ENCODE measurements at regions not wholly inside any gene's neighbourhood (a gene's known extent, or its start where the extent isn't known, plus 50 kb on each side); places are given as distances from the start of the nearest gene placed in this dataset.

- POLR2A ChIA-PET, result no interaction called here
- ATAC-seq (no peak), DNase-seq (no peak)
- H3K4me3 Mint-ChIP-seq, result no peak overlapping the region
- CTCF ChIA-PET, result no interaction called here
- no peak overlapping the region for H3K27ac Mint-ChIP-seq
- H3K9me3 Mint-ChIP-seq (ENCODE audit: insufficient read depth), result no peaks in the 10 kb centered on the region
- no peaks in the 10 kb centered on the region for H3K27me3 Mint-ChIP-seq (ENCODE audit: low read depth)
- H3K36me3 Mint-ChIP-seq (ENCODE audit: low read depth), result no peaks in the 10 kb centered on the region
- no peaks in the 10 kb centered on the region for H3K4me1 Mint-ChIP-seq (ENCODE audit: low read depth)
These were observed 327.5 kb upstream of the SALL3 start for GRCh38 chr18:78652001-78652545.

DNA sequence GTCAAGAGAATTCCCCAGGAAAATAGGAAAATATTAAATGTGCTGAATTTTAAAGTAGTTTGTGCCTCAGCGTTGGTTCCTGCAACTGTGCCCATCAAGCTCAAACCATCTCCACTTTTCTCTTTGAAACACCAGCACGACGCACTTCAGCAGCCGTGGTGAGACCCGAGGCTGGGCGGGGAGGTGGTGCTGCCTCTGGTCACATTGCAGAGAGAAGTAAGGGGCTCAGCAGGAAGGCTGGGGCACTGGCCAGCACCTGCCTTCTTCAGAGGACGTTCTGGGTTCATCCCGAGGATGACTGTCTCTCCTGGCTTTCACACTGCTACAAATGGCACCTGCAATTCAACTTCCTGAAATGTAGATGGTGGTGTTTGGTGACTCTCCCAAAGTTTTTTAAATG, 323.7 kb upstream of the SALL3 start:
- no peak for DNase-seq
- no peaks in the 10 kb centered on the region for H3K4me1 Mint-ChIP-seq (ENCODE audit: low read depth)
- ChIA-PET POLR2A (no interaction called here), CTCF (no interaction called here)
- H3K4me3 Mint-ChIP-seq, result no peak overlapping the region
- no peak overlapping the region for H3K27ac Mint-ChIP-seq
- H3K36me3 Mint-ChIP-seq (ENCODE audit: low read depth), result no peaks in the 10 kb centered on the region
- no peak for ATAC-seq
- H3K27me3 Mint-ChIP-seq (ENCODE audit: low read depth), result no peaks in the 10 kb centered on the region
- H3K9me3 Mint-ChIP-seq (ENCODE audit: insufficient read depth), result no peaks in the 10 kb centered on the region

DNA sequence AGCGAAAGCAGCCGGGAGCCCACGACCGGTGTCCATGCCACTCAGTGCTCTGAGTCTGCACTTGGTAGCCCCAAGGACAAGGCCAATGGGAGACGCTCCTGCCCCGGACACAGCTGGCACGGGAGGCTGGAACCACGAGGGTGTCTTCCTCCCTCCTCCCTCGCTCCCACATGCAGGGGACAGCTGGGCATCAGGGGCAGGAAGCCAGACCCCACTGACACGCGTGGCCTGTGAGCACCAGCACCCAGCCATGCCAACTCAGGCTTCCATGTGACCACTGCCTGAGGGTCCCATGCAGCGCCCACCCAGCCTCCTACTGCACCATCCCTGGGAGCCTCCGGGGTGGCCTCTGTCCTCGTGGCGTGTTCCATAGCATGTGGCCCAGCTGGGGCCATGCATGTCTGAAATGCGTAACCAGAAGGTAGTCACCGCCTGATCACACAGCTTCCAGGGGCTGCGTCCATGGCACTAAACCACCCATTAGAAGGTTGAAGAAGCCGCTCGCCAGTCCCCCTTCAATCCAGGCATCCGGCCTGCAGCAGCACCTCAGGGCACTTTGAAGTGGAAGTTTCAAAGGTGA, 323.2 kb upstream of the SALL3 start:
- ChIA-PET POLR2A (no interaction called here), CTCF (no interaction called here)
- Mint-ChIP-seq H3K27ac (no peak overlapping the region), H3K4me3 (no peak overlapping the region), H3K27me3 (ENCODE audit: low read depth) (no peaks in the 10 kb centered on the region), H3K36me3 (ENCODE audit: low read depth) (no peaks in the 10 kb centered on the region), H3K9me3 (ENCODE audit: insufficient read depth) (no peaks in the 10 kb centered on the region), H3K4me1 (ENCODE audit: low read depth) (no peaks in the 10 kb centered on the region)
- ATAC-seq (no peak), DNase-seq (no peak)

DNA sequence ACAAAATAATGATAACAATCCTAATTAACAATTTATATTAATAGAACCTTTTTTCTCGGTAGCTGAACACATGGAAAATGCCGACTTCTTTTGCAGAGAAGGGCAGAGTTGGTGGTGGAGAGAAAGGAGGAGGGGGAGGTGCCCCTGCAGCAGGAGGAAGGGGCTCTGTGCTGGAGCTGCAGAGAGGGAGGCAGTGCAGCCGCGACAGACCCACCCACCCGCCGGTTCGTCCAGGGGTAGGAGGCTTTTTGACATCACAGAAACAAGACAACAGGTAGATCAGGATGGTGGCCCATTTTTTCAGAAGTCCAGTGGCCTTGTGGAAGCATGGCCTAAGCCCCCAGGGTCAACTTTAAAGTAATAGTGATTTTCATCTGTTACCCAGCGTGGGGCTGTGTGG, 321.1 kb upstream of the SALL3 start:
- Mint-ChIP-seq H3K4me3 (no peak overlapping the region), H3K4me1 (ENCODE audit: low read depth) (no peaks in the 10 kb centered on the region), H3K9me3 (ENCODE audit: insufficient read depth) (no peaks in the 10 kb centered on the region), H3K27ac (no peak overlapping the region), H3K36me3 (ENCODE audit: low read depth) (no peaks in the 10 kb centered on the region), H3K27me3 (ENCODE audit: low read depth) (no peaks in the 10 kb centered on the region)
- ATAC-seq, result no peak
- ChIA-PET POLR2A (no interaction called here), CTCF (no interaction called here)
- DNase-seq, result no peak

GRCh38 chr18:78659057-78659456, 320.6 kb upstream of the SALL3 start:
- H3K4me3 Mint-ChIP-seq, result no peak overlapping the region
- H3K27me3 Mint-ChIP-seq (ENCODE audit: low read depth), result no peaks in the 10 kb centered on the region
- CTCF ChIA-PET, result no interaction called here
- H3K36me3 Mint-ChIP-seq (ENCODE audit: low read depth), result no peaks in the 10 kb centered on the region
- no peak overlapping the region for H3K27ac Mint-ChIP-seq
- DNase-seq (no peak), ATAC-seq (no peak)
- no peaks in the 10 kb centered on the region for H3K9me3 Mint-ChIP-seq (ENCODE audit: insufficient read depth)
- H3K4me1 Mint-ChIP-seq (ENCODE audit: low read depth), result no peaks in the 10 kb centered on the region
- POLR2A ChIA-PET, result no interaction called here

GRCh38 chr18:78659748-78660147, 319.9 kb upstream of the SALL3 start:
- ChIA-PET POLR2A (no interaction called here), CTCF (no interaction called here)
- no peaks in the 10 kb centered on the region for H3K27me3 Mint-ChIP-seq (ENCODE audit: low read depth)
- H3K4me1 Mint-ChIP-seq (ENCODE audit: low read depth), result no peaks in the 10 kb centered on the region
- no peaks in the 10 kb centered on the region for H3K9me3 Mint-ChIP-seq (ENCODE audit: insufficient read depth)
- H3K36me3 Mint-ChIP-seq (ENCODE audit: low read depth), result no peaks in the 10 kb centered on the region
- H3K27ac Mint-ChIP-seq, result no peak overlapping the region
- H3K4me3 Mint-ChIP-seq, result no peak overlapping the region
- no peak for ATAC-seq
- peak; percentile 26 for DNase-seq

DNA sequence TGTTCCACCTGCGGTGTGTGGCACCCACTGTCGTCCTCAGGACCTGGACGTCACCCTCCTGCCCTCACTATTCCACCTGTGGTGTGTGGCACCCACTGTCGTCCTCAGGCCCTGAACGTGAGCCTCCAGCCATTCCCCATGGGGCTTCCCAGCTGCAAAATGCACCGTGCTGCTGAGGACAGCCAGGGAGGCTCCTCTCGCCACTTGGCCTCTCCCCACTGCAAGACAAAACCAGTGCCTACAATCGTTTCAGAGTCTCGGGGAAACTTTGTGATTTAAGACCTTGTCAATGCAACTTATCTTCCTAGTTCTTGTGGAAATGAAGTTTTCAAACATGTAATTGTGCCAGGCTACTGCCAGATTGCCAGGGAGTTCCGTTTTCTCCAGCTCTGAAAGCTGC, 319.3 kb upstream of the SALL3 start:
- Mint-ChIP-seq H3K27ac (no peak overlapping the region), H3K4me1 (ENCODE audit: low read depth) (no peaks in the 10 kb centered on the region), H3K27me3 (ENCODE audit: low read depth) (no peaks in the 10 kb centered on the region), H3K4me3 (no peak overlapping the region), H3K9me3 (ENCODE audit: insufficient read depth) (no peaks in the 10 kb centered on the region), H3K36me3 (ENCODE audit: low read depth) (no peaks in the 10 kb centered on the region)
- DNase-seq (no peak), ATAC-seq (no peak)
- ChIA-PET CTCF (no interaction called here), POLR2A (no interaction called here)

DNA sequence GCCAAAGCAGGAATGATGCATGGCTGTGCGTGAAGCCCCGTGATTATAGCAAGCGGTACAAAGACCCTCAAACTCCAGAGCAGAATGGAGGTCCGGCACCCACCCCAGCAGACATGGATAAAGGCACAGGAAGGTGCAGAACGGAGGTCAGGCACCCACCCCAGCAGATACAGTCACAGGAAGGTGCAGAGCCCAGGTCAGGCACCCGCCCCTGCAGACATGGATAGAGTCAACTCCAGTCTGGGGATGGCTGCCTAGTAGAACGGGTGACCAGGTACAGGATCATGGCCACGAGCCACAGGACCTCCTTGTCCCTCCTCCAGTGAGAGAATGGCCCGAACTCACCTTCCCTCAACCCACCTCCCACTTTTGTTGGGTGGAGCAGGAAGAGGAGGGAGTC, 318.3 kb upstream of the SALL3 start:
- CTCF ChIA-PET, result no interaction called here
- H3K9me3 Mint-ChIP-seq (ENCODE audit: insufficient read depth), result no peaks in the 10 kb centered on the region
- H3K4me3 Mint-ChIP-seq, result no peak overlapping the region
- DNase-seq, result no peak
- ATAC-seq, result no peak
- H3K4me1 Mint-ChIP-seq (ENCODE audit: low read depth), result no peaks in the 10 kb centered on the region
- no peak overlapping the region for H3K27ac Mint-ChIP-seq
- H3K36me3 Mint-ChIP-seq (ENCODE audit: low read depth), result no peaks in the 10 kb centered on the region
- POLR2A ChIA-PET, result no interaction called here
- H3K27me3 Mint-ChIP-seq (ENCODE audit: low read depth), result no peaks in the 10 kb centered on the region

- no peaks in the 10 kb centered on the region for H3K27me3 Mint-ChIP-seq (ENCODE audit: low read depth)
- no peak overlapping the region for H3K27ac Mint-ChIP-seq
- ATAC-seq (no peak), DNase-seq (no peak)
- ChIA-PET POLR2A (no interaction called here), CTCF (no interaction called here)
- H3K36me3 Mint-ChIP-seq (ENCODE audit: low read depth), result no peaks in the 10 kb centered on the region
- no peaks in the 10 kb centered on the region for H3K9me3 Mint-ChIP-seq (ENCODE audit: insufficient read depth)
- H3K4me3 Mint-ChIP-seq, result no peak overlapping the region
- H3K4me1 Mint-ChIP-seq (ENCODE audit: low read depth), result no peaks in the 10 kb centered on the region
These were observed 316.7 kb upstream of the SALL3 start for GRCh38 chr18:78662879-78663278.

DNA sequence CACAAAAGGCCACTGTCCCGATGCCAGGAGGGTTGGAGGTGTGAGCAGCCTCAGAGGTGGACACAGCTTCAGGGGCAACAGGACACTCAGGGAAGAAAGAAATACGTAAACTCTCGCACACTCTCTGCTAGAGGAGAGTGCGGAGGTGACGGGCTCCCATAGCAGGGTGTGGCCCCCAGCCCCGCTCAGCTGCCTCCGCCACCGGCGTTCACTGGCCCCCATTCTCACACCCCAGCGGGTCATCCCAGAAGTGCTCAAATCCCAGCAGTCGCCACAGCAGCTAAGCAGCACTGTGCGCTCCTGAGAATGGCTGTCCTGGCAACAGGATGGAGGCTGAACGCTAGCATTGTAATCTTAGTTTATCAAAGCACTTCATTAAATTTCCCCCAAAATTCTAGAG, 315.6 kb upstream of the SALL3 start:
- H3K27me3 Mint-ChIP-seq (ENCODE audit: low read depth), result no peaks in the 10 kb centered on the region
- no peak for DNase-seq
- no peak for ATAC-seq

GRCh38 chr18:78664848-78665247, 314.8 kb upstream of the SALL3 start:
- DNase-seq, result no peak
- Mint-ChIP-seq H3K9me3 (ENCODE audit: insufficient read depth) (no peaks in the 10 kb centered on the region), H3K4me3 (no peak overlapping the region), H3K36me3 (ENCODE audit: low read depth) (no peaks in the 10 kb centered on the region), H3K27me3 (ENCODE audit: low read depth) (no peaks in the 10 kb centered on the region), H3K27ac (no peak overlapping the region), H3K4me1 (ENCODE audit: low read depth) (no peaks in the 10 kb centered on the region)
- ATAC-seq, result no peak
- CTCF ChIA-PET, result no interaction called here
- POLR2A ChIA-PET, result no interaction called here

More for the DNA sequence above, 315.6 kb upstream of the SALL3 start:
- H3K4me1 Mint-ChIP-seq (ENCODE audit: low read depth), result no peaks in the 10 kb centered on the region
- no peaks in the 10 kb centered on the region for H3K9me3 Mint-ChIP-seq (ENCODE audit: insufficient read depth)
- CTCF ChIA-PET, result no interaction called here
- H3K27ac Mint-ChIP-seq, result no peak overlapping the region
- H3K36me3 Mint-ChIP-seq (ENCODE audit: low read depth), result no peaks in the 10 kb centered on the region
- POLR2A ChIA-PET, result no interaction called here
- no peak overlapping the region for H3K4me3 Mint-ChIP-seq

- POLR2A ChIA-PET, result no interaction called here
- no peak overlapping the region for H3K27ac Mint-ChIP-seq
- DNase-seq (no peak), ATAC-seq (no peak)
- H3K9me3 Mint-ChIP-seq (ENCODE audit: insufficient read depth), result no peaks in the 10 kb centered on the region
- CTCF ChIA-PET, result no interaction called here
- no peaks in the 10 kb centered on the region for H3K27me3 Mint-ChIP-seq (ENCODE audit: low read depth)
- no peaks in the 10 kb centered on the region for H3K36me3 Mint-ChIP-seq (ENCODE audit: low read depth)
- no peaks in the 10 kb centered on the region for H3K4me1 Mint-ChIP-seq (ENCODE audit: low read depth)
- H3K4me3 Mint-ChIP-seq, result no peak overlapping the region
These were observed 314.0 kb upstream of the SALL3 start for GRCh38 chr18:78665644-78666043.

GRCh38 chr18:78666666-78667335, 312.8 kb upstream of the SALL3 start:
- Mint-ChIP-seq H3K36me3 (ENCODE audit: low read depth) (no peaks in the 10 kb centered on the region), H3K4me1 (ENCODE audit: low read depth) (no peaks in the 10 kb centered on the region), H3K9me3 (ENCODE audit: insufficient read depth) (no peaks in the 10 kb centered on the region), H3K27ac (no peak overlapping the region), H3K4me3 (no peak overlapping the region), H3K27me3 (ENCODE audit: low read depth) (no peaks in the 10 kb centered on the region)
- DNase-seq, result no peak
- ChIA-PET POLR2A (no interaction called here), CTCF (no interaction called here)
- ATAC-seq, result no peak

Measured in activated CD8-positive, alpha-beta T cell treated with anti-CD3 and anti-CD28 coated beads, Interleukin-2, amount 10 ng/mL, durations not matched to agents 7 days and 5 days (primary cell).